Cardiac fibroblast (primary cell): ENCODE measurements at regions not wholly inside any gene's neighbourhood (a gene's known extent, or its start where the extent isn't known, plus 50 kb on each side); places are given as distances from the start of the nearest gene placed in this dataset.
"Not testable (repeated sequence)": the region's sequence is repeated elsewhere in the genome, so short reads cannot be mapped to it uniquely, and the experiment has no call there.

Experiments
- DNase-seq, 2 donors: peaks; one replicate each; pipeline versions ENCODE4 v3.0.0 to v3.0.0-alpha.2; 2010; ENCODE audit warnings: low read depth in 2 of 2
- H3K4me3 ChIP-seq, 2 donors: replicated peaks in 1 of 2; 1 replicate in 1 of 2; 2 replicates in 1 of 2; pipeline ENCODE4 v1.5.1; 2011; ENCODE audit warnings: low read depth in 2 of 2, low read length in 2 of 2, mild to moderate bottlenecking in 2 of 2, moderate library complexity in 1 of 2
- CTCF ChIP-seq: IDR thresholded peaks from one replicate; pipeline ENCODE4 v1.5.1; 2011; ENCODE audit warnings: low read depth, mild to moderate bottlenecking, low read length, inconsistent platforms

- not testable (repeated sequence) for H3K4me3 ChIP-seq, DNase-seq
Observed at GRCh38 chr2:132068407-132068806, 93.3 kb downstream of the ANKRD30BL start.

GRCh38 chr2:132065391-132065790 lies 96.4 kb downstream of the ANKRD30BL start:
- not testable (repeated sequence) for DNase-seq, H3K4me3 ChIP-seq

- not testable (repeated sequence) for H3K4me3 ChIP-seq, DNase-seq
Observed at GRCh38 chr2:132039609-132040236, 122.0 kb downstream of the ANKRD30BL start.

GRCh38 chr2:132038883-132039235 lies 122.9 kb downstream of the ANKRD30BL start:
- not testable (repeated sequence) for DNase-seq
- peak overlapping the region; percentile 49 to 54 for H3K4me3 ChIP-seq

GRCh38 chr2:132038179-132038882 lies 123.4 kb downstream of the ANKRD30BL start:
- DNase-seq: no peak
- peak overlapping the region; percentile 49 to 54 for H3K4me3 ChIP-seq
- TF ChIP-seq CTCF: no peak

GRCh38 chr2:132037527-132038178 lies 124.1 kb downstream of the ANKRD30BL start:
- H3K4me3 ChIP-seq: peak overlapping the region; percentile 49 to 54
- peak in 1 of 2 donors; percentile 1 for DNase-seq
- no peak for TF ChIP-seq CTCF

- H3K4me3 ChIP-seq: no peak overlapping the region
- no peak for TF ChIP-seq CTCF
- DNase-seq: no peak
Observed at GRCh38 chr2:132034646-132035045, 127.1 kb downstream of the ANKRD30BL start.

GRCh38 chr2:132033949-132034348 lies 127.8 kb downstream of the ANKRD30BL start:
- no peak for TF ChIP-seq CTCF
- DNase-seq: no peak
- no peak overlapping the region for H3K4me3 ChIP-seq

GRCh38 chr2:132033365-132033764 lies 128.4 kb downstream of the ANKRD30BL start:
- no peak overlapping the region for H3K4me3 ChIP-seq
- no peak for DNase-seq
- no peak for TF ChIP-seq CTCF

- H3K4me3 ChIP-seq, DNase-seq: not testable (repeated sequence)
Observed at GRCh38 chr2:132012046-132012445, 149.7 kb downstream of the ANKRD30BL start.
